ENCODE measurements at regions not wholly inside any gene's neighbourhood (a gene's known extent, or its start where the extent isn't known, plus 50 kb on each side); places are given as distances from the start of the nearest gene placed in this dataset.

GRCh38 chr15:35673093-35673684, 127.2 kb upstream of the DPH6 start:
- Histone ChIP-seq H3K4me1 (ENCODE audit: control insufficient read depth, insufficient read depth, low read length, poor library complexity, severe bottlenecking) (no peaks in the 10 kb centered on the region), H3K36me3 (ENCODE audit: control insufficient read depth, insufficient read depth, low read length) (no peaks in the 10 kb centered on the region), H3K4me3 (ENCODE audit: insufficient read depth, low read depth, low read length, poor library complexity, severe bottlenecking) (no peak overlapping the region), H3K27ac (ENCODE audit: insufficient read depth, low read length, poor library complexity, severe bottlenecking) (no peak overlapping the region), H3K27me3 (replicated peaks; ENCODE audit: control insufficient read depth, insufficient read depth, low read length, poor library complexity, severe bottlenecking) (no peaks in the 10 kb centered on the region), H3K9me3 (ENCODE audit: control insufficient read depth, low read length) (no peaks in the 10 kb centered on the region)
- no peak for DNase-seq

GRCh38 chr15:35674873-35675781, 129.2 kb upstream of the DPH6 start:
- no peak overlapping the region for H3K4me3 ChIP-seq (ENCODE audit: insufficient read depth, low read depth, low read length, poor library complexity, severe bottlenecking)
- no peak overlapping the region for H3K27ac ChIP-seq (ENCODE audit: insufficient read depth, low read length, poor library complexity, severe bottlenecking)
- no peaks in the 10 kb centered on the region for H3K36me3 ChIP-seq (ENCODE audit: control insufficient read depth, insufficient read depth, low read length)
- no peak for DNase-seq
- no peaks in the 10 kb centered on the region for H3K27me3 ChIP-seq (replicated peaks; ENCODE audit: control insufficient read depth, insufficient read depth, low read length, poor library complexity, severe bottlenecking)
- no peaks in the 10 kb centered on the region for H3K4me1 ChIP-seq (ENCODE audit: control insufficient read depth, insufficient read depth, low read length, poor library complexity, severe bottlenecking)
- H3K9me3 ChIP-seq (ENCODE audit: control insufficient read depth, low read length), result no peaks in the 10 kb centered on the region

DNA sequence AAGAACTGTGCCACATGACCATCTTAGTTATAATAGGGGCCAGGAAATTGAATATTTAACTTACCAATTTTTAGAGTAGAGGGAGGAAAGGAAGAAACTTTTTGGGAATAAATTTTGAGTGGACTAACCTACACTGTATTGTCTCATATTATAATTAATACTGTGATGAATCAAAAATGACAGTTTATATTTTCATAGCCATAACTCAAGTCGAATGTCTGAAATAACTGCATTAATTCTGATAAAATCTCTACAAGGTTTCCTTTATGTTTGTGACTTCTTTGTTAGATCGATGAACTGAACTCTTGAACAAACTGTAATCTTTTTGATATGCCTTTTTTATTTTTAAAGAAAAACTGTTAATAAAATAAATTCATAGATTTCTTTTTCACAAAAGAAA, 132.8 kb upstream of the DPH6 start:
- Histone ChIP-seq H3K4me3 (ENCODE audit: insufficient read depth, low read depth, low read length, poor library complexity, severe bottlenecking) (no peak overlapping the region), H3K36me3 (ENCODE audit: control insufficient read depth, insufficient read depth, low read length) (no peaks in the 10 kb centered on the region), H3K9me3 (ENCODE audit: control insufficient read depth, low read length) (no peaks in the 10 kb centered on the region), H3K27me3 (replicated peaks; ENCODE audit: control insufficient read depth, insufficient read depth, low read length, poor library complexity, severe bottlenecking) (no peaks in the 10 kb centered on the region), H3K4me1 (ENCODE audit: control insufficient read depth, insufficient read depth, low read length, poor library complexity, severe bottlenecking) (no peaks in the 10 kb centered on the region), H3K27ac (ENCODE audit: insufficient read depth, low read length, poor library complexity, severe bottlenecking) (no peak overlapping the region)
- DNase-seq, result no peak

- no peaks in the 10 kb centered on the region for H3K36me3 ChIP-seq (ENCODE audit: control insufficient read depth, insufficient read depth, low read length)
- H3K27ac ChIP-seq (ENCODE audit: insufficient read depth, low read length, poor library complexity, severe bottlenecking), result no peak overlapping the region
- no peaks in the 10 kb centered on the region for H3K27me3 ChIP-seq (replicated peaks; ENCODE audit: control insufficient read depth, insufficient read depth, low read length, poor library complexity, severe bottlenecking)
- no peak overlapping the region for H3K4me3 ChIP-seq (ENCODE audit: insufficient read depth, low read depth, low read length, poor library complexity, severe bottlenecking)
- H3K9me3 ChIP-seq (ENCODE audit: control insufficient read depth, low read length), result no peaks in the 10 kb centered on the region
- DNase-seq, result no peak
- H3K4me1 ChIP-seq (ENCODE audit: control insufficient read depth, insufficient read depth, low read length, poor library complexity, severe bottlenecking), result no peaks in the 10 kb centered on the region
These were observed 133.2 kb upstream of the DPH6 start for GRCh38 chr15:35679186-35679585.

- no peak overlapping the region for H3K4me3 ChIP-seq (ENCODE audit: insufficient read depth, low read depth, low read length, poor library complexity, severe bottlenecking)
- H3K36me3 ChIP-seq (ENCODE audit: control insufficient read depth, insufficient read depth, low read length), result no peaks in the 10 kb centered on the region
- H3K4me1 ChIP-seq (ENCODE audit: control insufficient read depth, insufficient read depth, low read length, poor library complexity, severe bottlenecking), result no peaks in the 10 kb centered on the region
- H3K9me3 ChIP-seq (ENCODE audit: control insufficient read depth, low read length), result no peaks in the 10 kb centered on the region
- no peaks in the 10 kb centered on the region for H3K27me3 ChIP-seq (replicated peaks; ENCODE audit: control insufficient read depth, insufficient read depth, low read length, poor library complexity, severe bottlenecking)
- DNase-seq, result no peak
- no peak overlapping the region for H3K27ac ChIP-seq (ENCODE audit: insufficient read depth, low read length, poor library complexity, severe bottlenecking)
These were observed 135.0 kb upstream of the DPH6 start for GRCh38 chr15:35680951-35681350.

GRCh38 chr15:35686347-35686746, 140.4 kb upstream of the DPH6 start:
- no peaks in the 10 kb centered on the region for H3K36me3 ChIP-seq (ENCODE audit: control insufficient read depth, insufficient read depth, low read length)
- H3K27me3 ChIP-seq (replicated peaks; ENCODE audit: control insufficient read depth, insufficient read depth, low read length, poor library complexity, severe bottlenecking), result no peaks in the 10 kb centered on the region
- no peak overlapping the region for H3K27ac ChIP-seq (ENCODE audit: insufficient read depth, low read length, poor library complexity, severe bottlenecking)
- no peaks in the 10 kb centered on the region for H3K9me3 ChIP-seq (ENCODE audit: control insufficient read depth, low read length)
- no peak overlapping the region for H3K4me3 ChIP-seq (ENCODE audit: insufficient read depth, low read depth, low read length, poor library complexity, severe bottlenecking)
- H3K4me1 ChIP-seq (ENCODE audit: control insufficient read depth, insufficient read depth, low read length, poor library complexity, severe bottlenecking), result no peaks in the 10 kb centered on the region
- DNase-seq, result no peak

GRCh38 chr15:35689266-35689665, 143.3 kb upstream of the DPH6 start:
- Histone ChIP-seq H3K36me3 (ENCODE audit: control insufficient read depth, insufficient read depth, low read length) (no peaks in the 10 kb centered on the region), H3K9me3 (ENCODE audit: control insufficient read depth, low read length) (no peaks in the 10 kb centered on the region), H3K27ac (ENCODE audit: insufficient read depth, low read length, poor library complexity, severe bottlenecking) (no peak overlapping the region), H3K27me3 (replicated peaks; ENCODE audit: control insufficient read depth, insufficient read depth, low read length, poor library complexity, severe bottlenecking) (no peaks in the 10 kb centered on the region), H3K4me1 (ENCODE audit: control insufficient read depth, insufficient read depth, low read length, poor library complexity, severe bottlenecking) (no peaks in the 10 kb centered on the region), H3K4me3 (ENCODE audit: insufficient read depth, low read depth, low read length, poor library complexity, severe bottlenecking) (no peak overlapping the region)
- DNase-seq, result no peak

GRCh38 chr15:35690089-35690488, 144.1 kb upstream of the DPH6 start:
- H3K9me3 ChIP-seq (ENCODE audit: control insufficient read depth, low read length), result no peaks in the 10 kb centered on the region
- no peak overlapping the region for H3K4me3 ChIP-seq (ENCODE audit: insufficient read depth, low read depth, low read length, poor library complexity, severe bottlenecking)
- H3K36me3 ChIP-seq (ENCODE audit: control insufficient read depth, insufficient read depth, low read length), result no peaks in the 10 kb centered on the region
- no peaks in the 10 kb centered on the region for H3K4me1 ChIP-seq (ENCODE audit: control insufficient read depth, insufficient read depth, low read length, poor library complexity, severe bottlenecking)
- no peak overlapping the region for H3K27ac ChIP-seq (ENCODE audit: insufficient read depth, low read length, poor library complexity, severe bottlenecking)
- DNase-seq, result no peak
- no peaks in the 10 kb centered on the region for H3K27me3 ChIP-seq (replicated peaks; ENCODE audit: control insufficient read depth, insufficient read depth, low read length, poor library complexity, severe bottlenecking)

DNA sequence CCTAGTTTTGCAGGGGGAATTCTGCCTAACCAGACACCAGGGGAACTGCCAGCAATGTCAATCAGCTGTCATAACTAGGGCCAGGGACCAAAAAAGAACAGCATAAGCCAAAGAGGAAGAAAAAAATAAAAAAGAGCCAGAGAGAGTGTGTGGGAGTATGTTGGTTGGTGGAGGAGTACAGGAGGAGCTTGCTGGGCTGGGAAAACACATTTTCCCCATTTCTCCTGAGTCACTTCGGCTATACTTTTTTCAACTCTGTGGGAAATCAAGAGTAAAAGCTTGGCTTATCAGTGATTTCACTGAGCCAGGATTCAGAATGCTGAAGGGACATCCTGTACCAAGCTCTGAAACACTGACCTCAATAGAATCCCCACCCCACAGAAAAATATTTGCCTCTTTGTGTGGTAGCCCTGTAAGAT, 144.7 kb upstream of the DPH6 start:
- no peaks in the 10 kb centered on the region for H3K9me3 ChIP-seq (ENCODE audit: control insufficient read depth, low read length)
- H3K36me3 ChIP-seq (ENCODE audit: control insufficient read depth, insufficient read depth, low read length), result no peaks in the 10 kb centered on the region
- no peak overlapping the region for H3K4me3 ChIP-seq (ENCODE audit: insufficient read depth, low read depth, low read length, poor library complexity, severe bottlenecking)
- H3K4me1 ChIP-seq (ENCODE audit: control insufficient read depth, insufficient read depth, low read length, poor library complexity, severe bottlenecking), result no peaks in the 10 kb centered on the region
- no peak overlapping the region for H3K27ac ChIP-seq (ENCODE audit: insufficient read depth, low read length, poor library complexity, severe bottlenecking)
- H3K27me3 ChIP-seq (replicated peaks; ENCODE audit: control insufficient read depth, insufficient read depth, low read length, poor library complexity, severe bottlenecking), result no peaks in the 10 kb centered on the region
- no peak for DNase-seq

GRCh38 chr15:35691173-35691761, 145.3 kb upstream of the DPH6 start:
- no peaks in the 10 kb centered on the region for H3K36me3 ChIP-seq (ENCODE audit: control insufficient read depth, insufficient read depth, low read length)
- H3K27me3 ChIP-seq (replicated peaks; ENCODE audit: control insufficient read depth, insufficient read depth, low read length, poor library complexity, severe bottlenecking), result no peaks in the 10 kb centered on the region
- H3K27ac ChIP-seq (ENCODE audit: insufficient read depth, low read length, poor library complexity, severe bottlenecking), result no peak overlapping the region
- H3K4me1 ChIP-seq (ENCODE audit: control insufficient read depth, insufficient read depth, low read length, poor library complexity, severe bottlenecking), result no peaks in the 10 kb centered on the region
- H3K9me3 ChIP-seq (ENCODE audit: control insufficient read depth, low read length), result no peaks in the 10 kb centered on the region
- DNase-seq, result no peak
- H3K4me3 ChIP-seq (ENCODE audit: insufficient read depth, low read depth, low read length, poor library complexity, severe bottlenecking), result no peak overlapping the region

Data from effector memory CD4-positive, alpha-beta T cell (primary cell).